ENCODE measurements at regions not wholly inside any gene's neighbourhood (a gene's known extent, or its start where the extent isn't known, plus 50 kb on each side); places are given as distances from the start of the nearest gene placed in this dataset.

- no peak overlapping the region for H3K4me3 Mint-ChIP-seq
- H3K27me3 Mint-ChIP-seq = peaks cover 30% of the 10 kb centered on the region
- no peak for TF ChIP-seq CTCF (IDR thresholded peaks at IDR 0.05)
- TF ChIP-seq EZH2 (IDR thresholded peaks at IDR 0.05; ENCODE audit: borderline replicate concordance, insufficient read depth, low read depth, low read length, poor library complexity, severe bottlenecking) = no peak
- no peak overlapping the region for H3K9ac ChIP-seq (ENCODE audit: low read length)
- H3K27me3 ChIP-seq (replicated peaks in 1 of 4; ENCODE audit: control extremely low read depth in 1 of 4, control insufficient read depth in 3 of 4, insufficient read depth in 4 of 4, low read length in 3 of 4) = peaks cover 0 to 23% (median 13%) of the 10 kb centered on the region in 4 experiments
- no peak for ATAC-seq (ENCODE audit: low read depth)
- peaks cover 8 to 19% of the 10 kb centered on the region in 2 donors for H3K4me1 ChIP-seq (ENCODE audit: control insufficient read depth in 2 of 2, insufficient read depth in 2 of 2, low read length in 2 of 2)
- no peak overlapping the region for H2AFZ ChIP-seq (ENCODE audit: insufficient read depth, low read depth, low read length, poor library complexity, severe bottlenecking)
- 88% methylated on average over 17 of the region's 21 CpGs for WGBS (ENCODE audit: insufficient coverage)
- peaks cover 0 to 4% (median 0%) of the 10 kb centered on the region in 3 donors for H3K9me3 ChIP-seq (ENCODE audit: control extremely low read depth in 1 of 3, control insufficient read depth in 2 of 3, insufficient read depth in 1 of 3, low read length in 2 of 3)
- H3K36me3 ChIP-seq (replicated peaks in 1 of 2; ENCODE audit: control extremely low read depth in 1 of 2, control insufficient read depth in 1 of 2, extremely low read depth in 1 of 2, insufficient read depth in 2 of 2, low read length in 1 of 2) = no peaks in the 10 kb centered on the region
- H4K20me1 ChIP-seq (ENCODE audit: control insufficient read depth, insufficient read depth, low read length, poor library complexity, severe bottlenecking) = no peaks in the 10 kb centered on the region
- no peak overlapping the region for H3K27ac ChIP-seq (ENCODE audit: low read length in 2 of 2)
- no peaks in the 10 kb centered on the region for H3K9me3 Mint-ChIP-seq (ENCODE audit: insufficient read depth)
- ChIA-PET CTCF (interaction anchor here (1.0 kb wide), 1 partner anchor 10 kb away, joined by 3 read pairs; no protein-coding TSS in a partner anchor), POLR2A (no interaction called here)
- H3K79me2 ChIP-seq (ENCODE audit: control insufficient read depth, insufficient read depth, low read length) = no peaks in the 10 kb centered on the region
- no peak overlapping the region for H3K4me2 ChIP-seq (replicated peaks; ENCODE audit: low read depth, low read length, poor library complexity, severe bottlenecking)
- H3K27ac Mint-ChIP-seq = no peak overlapping the region
- H3K4me3 ChIP-seq (ENCODE audit: control extremely low read depth in 1 of 5, extremely low read depth in 1 of 5, insufficient read depth in 1 of 5, low read depth in 2 of 5, low read length in 4 of 5) = no peak overlapping the region
- intact Hi-C loops (cut with micrococcal nuclease) = loop anchor here (5.0 kb wide), 1 partner anchor 977 kb away; no protein-coding TSS in a partner anchor
- peaks cover 12% of the 10 kb centered on the region for H3K4me1 Mint-ChIP-seq
- no peak for DNase-seq
These were observed 1333.3 kb downstream of the BRD1 start for GRCh38 chr22:48494256-48494967.

- Histone ChIP-seq H3K9ac (ENCODE audit: low read length) (no peak overlapping the region), H3K27me3 (replicated peaks in 1 of 4; ENCODE audit: control extremely low read depth in 1 of 4, control insufficient read depth in 3 of 4, insufficient read depth in 4 of 4, low read length in 3 of 4) (peaks cover 0 to 25% (median 14%) of the 10 kb centered on the region in 4 experiments), H4K20me1 (ENCODE audit: control insufficient read depth, insufficient read depth, low read length, poor library complexity, severe bottlenecking) (no peaks in the 10 kb centered on the region), H3K27ac (ENCODE audit: low read length in 2 of 2) (no peak overlapping the region), H3K36me3 (replicated peaks in 1 of 2; ENCODE audit: control extremely low read depth in 1 of 2, control insufficient read depth in 1 of 2, extremely low read depth in 1 of 2, insufficient read depth in 2 of 2, low read length in 1 of 2) (no peaks in the 10 kb centered on the region), H3K4me1 (ENCODE audit: control insufficient read depth in 2 of 2, insufficient read depth in 2 of 2, low read length in 2 of 2) (peaks cover 8 to 19% of the 10 kb centered on the region in 2 donors), H3K79me2 (ENCODE audit: control insufficient read depth, insufficient read depth, low read length) (no peaks in the 10 kb centered on the region), H3K4me2 (replicated peaks; ENCODE audit: low read depth, low read length, poor library complexity, severe bottlenecking) (no peak overlapping the region), H3K9me3 (ENCODE audit: control extremely low read depth in 1 of 3, control insufficient read depth in 2 of 3, insufficient read depth in 1 of 3, low read length in 2 of 3) (peaks cover 0 to 6% (median 0%) of the 10 kb centered on the region in 3 donors), H2AFZ (ENCODE audit: insufficient read depth, low read depth, low read length, poor library complexity, severe bottlenecking) (no peak overlapping the region), H3K4me3 (ENCODE audit: control extremely low read depth in 1 of 5, extremely low read depth in 1 of 5, insufficient read depth in 1 of 5, low read depth in 2 of 5, low read length in 4 of 5) (no peak overlapping the region)
- 71% methylated on average over 4 of the region's 6 CpGs for WGBS (ENCODE audit: insufficient coverage)
- CTCF ChIA-PET = interaction anchor here (4.1 kb wide), 1 partner anchor 1279 kb away, joined by 35 read pairs; no protein-coding TSS in a partner anchor
- POLR2A ChIA-PET = no interaction called here
- Mint-ChIP-seq H3K4me1 (peaks cover 12% of the 10 kb centered on the region), H3K27me3 (peaks cover 31% of the 10 kb centered on the region), H3K9me3 (ENCODE audit: insufficient read depth) (no peaks in the 10 kb centered on the region), H3K4me3 (no peak overlapping the region), H3K27ac (no peak overlapping the region)
- intact Hi-C loops (cut with micrococcal nuclease) = loop anchor here (5.0 kb wide), 1 partner anchor 976 kb away; no protein-coding TSS in a partner anchor
- ATAC-seq (ENCODE audit: low read depth) (no peak), DNase-seq (no peak)
- TF ChIP-seq CTCF (IDR thresholded peaks at IDR 0.05) (no peak), EZH2 (IDR thresholded peaks at IDR 0.05; ENCODE audit: borderline replicate concordance, insufficient read depth, low read depth, low read length, poor library complexity, severe bottlenecking) (no peak)
These were observed 1333.9 kb downstream of the BRD1 start for GRCh38 chr22:48493733-48494132.
